ENCODE measurements at regions not wholly inside any gene's neighbourhood (a gene's known extent, or its start where the extent isn't known, plus 50 kb on each side); places are given as distances from the start of the nearest gene placed in this dataset.
A peak's percentile ranks its signal among the peaks of the same experiment; 100 is the strongest.

DNA sequence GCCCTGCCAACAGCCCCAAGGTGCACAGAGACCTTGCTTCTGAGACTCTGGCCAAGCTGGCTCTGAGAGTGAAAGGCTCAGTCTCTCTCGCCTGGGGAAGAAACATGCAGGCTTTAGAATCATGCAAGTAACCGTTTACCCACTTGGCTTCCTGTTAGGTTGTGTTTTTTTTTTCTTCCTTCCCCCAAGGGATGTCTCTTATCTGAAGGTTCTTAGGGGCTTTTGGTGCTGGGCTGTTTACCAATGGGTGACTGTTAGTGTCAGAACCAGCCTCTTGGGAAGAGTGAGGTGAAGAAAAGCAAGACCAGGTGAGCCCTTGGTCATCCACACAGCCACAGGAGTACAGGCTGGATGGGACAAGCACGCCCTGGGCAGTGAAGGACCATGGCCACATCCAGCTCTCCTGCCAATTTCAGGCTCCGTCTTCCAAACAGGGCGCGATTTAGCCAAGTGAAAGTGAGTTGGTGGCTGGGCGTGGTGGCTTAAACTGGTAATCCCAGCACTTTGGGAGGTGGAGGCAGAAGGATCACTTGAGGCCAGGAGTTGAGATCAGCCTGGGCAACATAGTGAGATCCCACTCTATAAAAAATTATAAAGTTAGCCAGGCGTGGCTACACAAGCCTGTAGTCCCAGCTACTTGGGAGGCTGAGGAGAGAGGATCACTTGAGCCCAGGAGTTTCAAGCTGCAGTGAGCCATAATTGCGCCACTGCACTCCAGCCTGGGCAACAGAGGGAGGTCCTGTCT, 76.3 kb upstream of the CUX1 start (continued):
- TF ChIP-seq, protein P1, sequence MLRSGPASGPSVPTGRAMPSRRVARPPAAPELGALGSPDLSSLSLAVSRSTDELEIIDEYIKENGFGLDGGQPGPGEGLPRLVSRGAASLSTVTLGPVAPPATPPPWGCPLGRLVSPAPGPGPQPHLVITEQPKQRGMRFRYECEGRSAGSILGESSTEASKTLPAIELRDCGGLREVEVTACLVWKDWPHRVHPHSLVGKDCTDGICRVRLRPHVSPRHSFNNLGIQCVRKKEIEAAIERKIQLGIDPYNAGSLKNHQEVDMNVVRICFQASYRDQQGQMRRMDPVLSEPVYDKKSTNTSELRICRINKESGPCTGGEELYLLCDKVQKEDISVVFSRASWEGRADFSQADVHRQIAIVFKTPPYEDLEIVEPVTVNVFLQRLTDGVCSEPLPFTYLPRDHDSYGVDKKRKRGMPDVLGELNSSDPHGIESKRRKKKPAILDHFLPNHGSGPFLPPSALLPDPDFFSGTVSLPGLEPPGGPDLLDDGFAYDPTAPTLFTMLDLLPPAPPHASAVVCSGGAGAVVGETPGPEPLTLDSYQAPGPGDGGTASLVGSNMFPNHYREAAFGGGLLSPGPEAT (IDR thresholded peaks at IDR 0.05; ENCODE audit: low read depth): 0 out of 2 replicates have a peak, but pooled peaks have one; percentile 51
- TF ChIP-seq ZSCAN29 (IDR thresholded peaks at IDR 0.05) (no peak), RCOR1 (conservative IDR thresholded peaks at IDR 0.05; ENCODE audit: low read depth, low read length) (no peak), NFXL1 (IDR thresholded peaks at IDR 0.05; ENCODE audit: borderline replicate concordance) (no peak), SMARCA5 (IDR thresholded peaks at IDR 0.05) (peak; percentile 63; the same call in 1 of the 2 replicates), NFIC (IDR thresholded peaks at IDR 0.05; ENCODE audit: low read depth, low read length) (no peak), ZNF217 (IDR thresholded peaks at IDR 0.05) (0 out of 2 replicates have a peak, but pooled peaks have one; percentile 37), MYB (IDR thresholded peaks at IDR 0.05; ENCODE audit: borderline replicate concordance, low read depth, low read length) (peak; percentile 90; the same call in 1 of the 2 replicates), HCFC1 (IDR thresholded peaks at IDR 0.05; ENCODE audit: low read length) (no peak), BMI1 (IDR thresholded peaks at IDR 0.05; ENCODE audit: borderline replicate concordance) (no peak)
- TF ChIP-seq, protein P2, sequence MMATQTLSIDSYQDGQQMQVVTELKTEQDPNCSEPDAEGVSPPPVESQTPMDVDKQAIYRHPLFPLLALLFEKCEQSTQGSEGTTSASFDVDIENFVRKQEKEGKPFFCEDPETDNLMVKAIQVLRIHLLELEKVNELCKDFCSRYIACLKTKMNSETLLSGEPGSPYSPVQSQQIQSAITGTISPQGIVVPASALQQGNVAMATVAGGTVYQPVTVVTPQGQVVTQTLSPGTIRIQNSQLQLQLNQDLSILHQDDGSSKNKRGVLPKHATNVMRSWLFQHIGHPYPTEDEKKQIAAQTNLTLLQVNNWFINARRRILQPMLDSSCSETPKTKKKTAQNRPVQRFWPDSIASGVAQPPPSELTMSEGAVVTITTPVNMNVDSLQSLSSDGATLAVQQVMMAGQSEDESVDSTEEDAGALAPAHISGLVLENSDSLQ (IDR thresholded peaks at IDR 0.05): 0 out of 2 replicates have a peak, but pooled peaks have one; percentile 13
- TF ChIP-seq, protein P3, sequence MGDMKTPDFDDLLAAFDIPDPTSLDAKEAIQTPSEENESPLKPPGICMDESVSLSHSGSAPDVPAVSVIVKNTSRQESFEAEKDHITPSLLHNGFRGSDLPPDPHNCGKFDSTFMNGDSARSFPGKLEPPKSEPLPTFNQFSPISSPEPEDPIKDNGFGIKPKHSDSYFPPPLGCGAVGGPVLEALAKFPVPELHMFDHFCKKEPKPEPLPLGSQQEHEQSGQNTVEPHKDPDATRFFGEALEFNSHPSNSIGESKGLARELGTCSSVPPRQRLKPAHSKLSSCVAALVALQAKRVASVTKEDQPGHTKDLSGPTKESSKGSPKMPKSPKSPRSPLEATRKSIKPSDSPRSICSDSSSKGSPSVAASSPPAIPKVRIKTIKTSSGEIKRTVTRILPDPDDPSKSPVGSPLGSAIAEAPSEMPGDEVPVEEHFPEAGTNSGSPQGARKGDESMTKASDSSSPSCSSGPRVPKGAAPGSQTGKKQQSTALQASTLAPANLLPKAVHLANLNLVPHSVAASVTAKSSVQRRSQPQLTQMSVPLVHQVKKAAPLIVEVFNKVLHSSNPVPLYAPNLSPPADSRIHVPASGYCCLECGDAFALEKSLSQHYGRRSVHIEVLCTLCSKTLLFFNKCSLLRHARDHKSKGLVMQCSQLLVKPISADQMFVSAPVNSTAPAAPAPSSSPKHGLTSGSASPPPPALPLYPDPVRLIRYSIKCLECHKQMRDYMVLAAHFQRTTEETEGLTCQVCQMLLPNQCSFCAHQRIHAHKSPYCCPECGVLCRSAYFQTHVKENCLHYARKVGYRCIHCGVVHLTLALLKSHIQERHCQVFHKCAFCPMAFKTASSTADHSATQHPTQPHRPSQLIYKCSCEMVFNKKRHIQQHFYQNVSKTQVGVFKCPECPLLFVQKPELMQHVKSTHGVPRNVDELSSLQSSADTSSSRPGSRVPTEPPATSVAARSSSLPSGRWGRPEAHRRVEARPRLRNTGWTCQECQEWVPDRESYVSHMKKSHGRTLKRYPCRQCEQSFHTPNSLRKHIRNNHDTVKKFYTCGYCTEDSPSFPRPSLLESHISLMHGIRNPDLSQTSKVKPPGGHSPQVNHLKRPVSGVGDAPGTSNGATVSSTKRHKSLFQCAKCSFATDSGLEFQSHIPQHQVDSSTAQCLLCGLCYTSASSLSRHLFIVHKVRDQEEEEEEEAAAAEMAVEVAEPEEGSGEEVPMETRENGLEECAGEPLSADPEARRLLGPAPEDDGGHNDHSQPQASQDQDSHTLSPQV (IDR thresholded peaks at IDR 0.05): peak; percentile 33; the same call in 1 of the 2 replicates
